Stimulated activated CD4-positive, alpha-beta T cell treated with anti-CD3 and anti-CD28 coated beads, Interleukin-12 subunit alpha, Interleukin-12 subunit beta, amount 100 ng/mL, for 24 hours (primary cell): ENCODE measurements at regions not wholly inside any gene's neighbourhood (a gene's known extent, or its start where the extent isn't known, plus 50 kb on each side); places are given as distances from the start of the nearest gene placed in this dataset.

ENCODE experiments used
- DNase-seq, 2 experiments: peaks; one replicate each; pipeline ENCODE4 v3.0.0-alpha.2; 2020; ENCODE audit warnings: low read depth in 2 of 2

GRCh38 chr5:4514067-4514648, 626.0 kb upstream of the ADAMTS16 start:
- no peak for DNase-seq

GRCh38 chr5:4518903-4519672, 621.0 kb upstream of the ADAMTS16 start:
- DNase-seq = no peak

GRCh38 chr5:4520559-4520958, 619.6 kb upstream of the ADAMTS16 start:
- DNase-seq = no peak

GRCh38 chr5:4523038-4523437, 617.1 kb upstream of the ADAMTS16 start:
- no peak for DNase-seq

GRCh38 chr5:4531756-4532704, 608.1 kb upstream of the ADAMTS16 start:
- no peak for DNase-seq

GRCh38 chr5:4532705-4533080, 607.4 kb upstream of the ADAMTS16 start:
- no peak for DNase-seq

GRCh38 chr5:4533457-4534105, 606.5 kb upstream of the ADAMTS16 start:
- DNase-seq = no peak

- DNase-seq = no peak
These were observed 602.6 kb upstream of the ADAMTS16 start for GRCh38 chr5:4537489-4537888.

GRCh38 chr5:4540375-4541173, 599.6 kb upstream of the ADAMTS16 start:
- no peak for DNase-seq

- DNase-seq = no peak
These were observed 598.8 kb upstream of the ADAMTS16 start for GRCh38 chr5:4541334-4541733.

- no peak for DNase-seq
These were observed 597.9 kb upstream of the ADAMTS16 start for GRCh38 chr5:4542145-4542778.

- no peak for DNase-seq
These were observed 596.0 kb upstream of the ADAMTS16 start for GRCh38 chr5:4544049-4544670.

- no peak for DNase-seq
These were observed 592.6 kb upstream of the ADAMTS16 start for GRCh38 chr5:4547547-4547946.

GRCh38 chr5:4548341-4548740, 591.8 kb upstream of the ADAMTS16 start:
- no peak for DNase-seq

GRCh38 chr5:4549351-4549750, 590.8 kb upstream of the ADAMTS16 start:
- no peak for DNase-seq

GRCh38 chr5:4551034-4551433, 589.1 kb upstream of the ADAMTS16 start:
- DNase-seq = no peak

- DNase-seq = no peak
These were observed 587.0 kb upstream of the ADAMTS16 start for GRCh38 chr5:4553130-4553529.

- DNase-seq = no peak
These were observed 586.2 kb upstream of the ADAMTS16 start for GRCh38 chr5:4553978-4554377.

- no peak for DNase-seq
These were observed 584.3 kb upstream of the ADAMTS16 start for GRCh38 chr5:4555725-4556285.

- no peak for DNase-seq
These were observed 578.7 kb upstream of the ADAMTS16 start for GRCh38 chr5:4561403-4561802.
